Renal cortex interstitium (tissue), 11 donors: ENCODE measurements at regions not wholly inside any gene's neighbourhood (a gene's known extent, or its start where the extent isn't known, plus 50 kb on each side); places are given as distances from the start of the nearest gene placed in this dataset.

Experiments
- DNase-seq, 11 donors: peaks; one replicate each; pipeline ENCODE4 v3.0.0-alpha.2; 2013; ENCODE audit warnings: low read depth in 9 of 11, low spot score in 4 of 11; ENCODE audit errors: extremely low read depth in 1 of 11

- no peak for DNase-seq
Observed at GRCh38 chr9:86675805-86676204, 271.5 kb downstream of the GAS1 start.

DNA sequence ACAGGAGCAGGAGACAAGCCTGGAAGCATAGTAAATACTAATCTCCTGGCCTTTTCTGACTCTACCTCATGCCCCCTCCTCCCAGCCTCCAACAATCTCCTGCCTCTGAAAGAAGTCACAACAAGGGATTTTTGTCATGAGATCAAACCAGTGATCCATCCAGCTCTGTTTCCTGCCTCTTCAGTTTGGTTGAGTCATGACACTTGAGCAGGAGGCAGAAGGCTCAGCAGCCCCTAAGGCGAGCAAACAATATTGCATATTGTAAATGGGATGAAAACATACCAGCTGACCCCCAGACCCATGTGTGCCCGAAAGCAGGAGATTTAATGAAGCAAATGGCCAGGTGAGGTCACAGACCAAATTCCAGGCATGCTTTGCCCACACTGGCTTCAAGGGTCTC lies 272.8 kb downstream of the GAS1 start:
- no peak for DNase-seq

- DNase-seq = peak in 1 of 11 donors; percentile 40
Observed at GRCh38 chr9:86672966-86673365, 274.3 kb downstream of the GAS1 start.

- peak in 2 of 11 donors; percentile 24 to 38 for DNase-seq
Observed at GRCh38 chr9:86672301-86672700, 275.0 kb downstream of the GAS1 start.

- no peak for DNase-seq
Observed at GRCh38 chr9:86671018-86671417, 276.3 kb downstream of the GAS1 start.

DNA sequence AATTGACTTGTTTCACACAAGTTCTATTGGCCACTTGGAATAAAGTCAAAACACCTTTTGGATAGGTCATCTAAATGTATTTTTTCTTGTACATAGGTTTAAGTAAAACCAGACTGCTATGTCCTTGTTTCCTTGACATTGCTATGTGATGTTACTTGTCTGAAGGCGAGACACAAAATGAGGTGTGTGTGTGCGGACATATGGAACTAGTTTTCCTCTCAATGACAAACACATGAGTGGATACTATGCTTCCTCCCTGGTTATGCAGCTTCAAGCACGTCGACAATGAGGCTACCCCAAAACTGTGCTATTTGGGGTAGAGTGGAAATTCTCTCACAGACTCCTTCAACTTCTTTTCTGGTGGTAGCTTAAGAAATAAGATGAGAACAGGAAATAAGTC lies 276.8 kb downstream of the GAS1 start:
- no peak for DNase-seq

GRCh38 chr9:86670076-86670475 lies 277.2 kb downstream of the GAS1 start:
- no peak for DNase-seq

DNA sequence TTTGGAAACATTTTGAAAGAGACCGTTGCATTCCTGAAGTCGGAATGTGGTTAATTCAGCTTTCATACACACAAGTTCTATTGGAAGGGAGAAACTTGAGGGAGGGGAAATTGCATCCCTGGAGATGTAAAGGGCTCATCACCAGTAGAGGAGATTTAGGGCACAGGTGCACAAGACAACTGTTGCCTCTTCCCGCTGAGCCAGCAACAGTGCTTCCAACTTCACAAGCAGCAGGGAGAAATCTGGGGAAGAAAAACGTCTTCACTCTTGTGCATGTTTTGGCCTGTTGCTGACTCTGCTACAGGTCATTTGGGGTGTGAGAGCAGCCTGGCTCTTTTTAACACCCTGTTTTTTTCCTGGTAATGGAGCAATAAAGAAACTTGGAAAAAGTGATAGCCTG lies 277.9 kb downstream of the GAS1 start:
- no peak for DNase-seq

DNA sequence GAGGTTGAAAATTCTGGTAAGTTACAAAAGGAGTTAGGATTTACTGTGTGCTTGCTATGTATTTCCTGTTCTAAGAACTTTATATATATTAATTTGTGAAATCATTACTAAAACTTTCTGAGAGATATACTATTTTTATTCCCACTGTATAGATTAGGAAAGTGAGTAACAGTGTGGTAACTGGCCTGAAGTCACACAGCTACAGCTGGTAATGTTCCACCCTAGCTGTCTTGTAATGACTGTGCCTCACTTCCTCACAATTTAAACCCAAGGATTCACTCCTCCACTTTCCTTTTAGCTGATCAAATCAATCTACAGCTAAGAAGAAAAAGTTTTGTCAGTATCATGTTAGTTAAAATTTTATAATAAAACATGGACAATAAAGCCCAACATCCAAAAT lies 278.8 kb downstream of the GAS1 start:
- DNase-seq = no peak

DNA sequence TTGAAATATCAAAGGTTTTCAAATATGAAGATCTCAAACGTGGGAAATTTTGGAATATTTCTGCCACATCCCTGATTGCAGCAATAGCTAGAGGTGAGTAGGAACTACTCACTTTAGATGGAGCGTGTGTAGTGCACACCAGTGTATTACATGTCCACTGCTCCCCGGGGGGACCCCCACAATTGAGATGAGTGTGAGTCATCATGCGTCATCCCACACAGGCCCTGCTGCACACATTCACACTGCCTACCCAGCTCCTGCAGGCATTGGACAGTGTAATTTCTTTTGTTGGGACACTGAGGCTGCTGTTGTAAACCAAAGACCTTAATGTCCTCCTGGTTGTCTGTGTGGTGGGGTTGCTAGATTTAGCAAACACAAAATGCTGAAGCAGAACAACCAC lies 280.0 kb downstream of the GAS1 start:
- no peak for DNase-seq

DNA sequence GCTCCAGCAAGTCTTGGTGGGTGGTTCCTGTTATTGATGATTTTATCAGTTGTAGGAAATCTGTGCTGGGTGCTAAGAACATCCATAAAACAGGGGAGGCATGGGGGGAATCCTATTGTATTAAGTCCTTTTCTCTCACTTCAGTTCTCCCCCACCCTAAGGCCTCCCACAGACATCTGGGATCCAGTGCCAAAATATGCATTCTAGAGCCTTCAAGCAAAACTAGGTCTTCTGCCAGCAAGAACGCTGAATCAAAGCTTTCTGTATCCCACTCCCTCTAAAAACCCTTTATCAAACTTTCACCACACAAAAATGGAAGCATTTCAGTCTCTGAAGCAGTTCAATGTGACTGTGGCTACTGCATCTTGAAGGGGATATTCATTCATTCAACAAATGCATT lies 281.9 kb downstream of the GAS1 start:
- DNase-seq = no peak

- DNase-seq = no peak
Observed at GRCh38 chr9:86664603-86665002, 282.7 kb downstream of the GAS1 start.

DNA sequence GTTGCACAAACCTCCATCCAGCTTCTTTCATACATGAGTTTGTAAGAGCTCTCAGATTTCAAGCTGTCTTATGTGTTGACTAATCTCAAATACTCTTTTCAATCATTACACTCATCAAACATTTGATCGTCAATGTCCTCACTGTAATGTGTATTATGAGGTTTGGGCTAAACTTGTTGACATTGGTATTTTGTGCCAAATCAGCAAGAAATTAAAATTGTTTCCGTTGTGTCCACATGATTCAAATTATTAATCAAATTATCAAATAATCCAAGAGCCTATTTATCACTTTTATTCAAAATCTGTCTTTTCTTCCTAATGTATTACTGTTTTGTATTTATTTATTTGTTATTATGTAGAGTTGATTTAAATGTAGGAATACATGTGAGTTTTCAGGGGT lies 283.4 kb downstream of the GAS1 start:
- no peak for DNase-seq

DNA sequence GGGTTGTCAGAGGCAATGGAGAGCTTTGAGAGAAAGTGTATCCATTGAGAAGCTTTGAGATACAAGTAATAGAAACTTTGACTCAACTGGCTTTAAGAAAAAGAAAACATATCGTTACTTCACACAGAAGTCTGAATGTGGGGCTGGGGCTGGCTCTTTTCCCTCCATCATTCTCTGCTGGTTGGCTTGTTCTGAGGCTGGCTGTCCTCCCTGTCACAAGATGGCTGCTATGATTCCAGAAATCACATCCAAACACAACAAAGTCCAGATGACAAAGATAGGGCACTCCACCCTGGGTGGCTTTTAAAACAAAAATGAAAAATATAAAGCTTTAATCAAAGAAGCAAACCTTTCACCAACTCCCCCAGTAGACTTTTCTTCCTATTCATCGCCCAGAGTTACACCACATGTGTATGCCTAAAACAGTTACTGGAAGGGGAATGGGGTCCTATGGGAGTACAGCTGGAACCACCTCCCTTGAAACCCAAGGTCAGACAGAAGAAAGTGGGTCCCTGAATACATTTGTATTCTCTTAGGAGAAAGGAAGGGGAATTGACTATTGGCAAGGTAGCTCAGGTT lies 284.3 kb downstream of the GAS1 start:
- DNase-seq = no peak

DNA sequence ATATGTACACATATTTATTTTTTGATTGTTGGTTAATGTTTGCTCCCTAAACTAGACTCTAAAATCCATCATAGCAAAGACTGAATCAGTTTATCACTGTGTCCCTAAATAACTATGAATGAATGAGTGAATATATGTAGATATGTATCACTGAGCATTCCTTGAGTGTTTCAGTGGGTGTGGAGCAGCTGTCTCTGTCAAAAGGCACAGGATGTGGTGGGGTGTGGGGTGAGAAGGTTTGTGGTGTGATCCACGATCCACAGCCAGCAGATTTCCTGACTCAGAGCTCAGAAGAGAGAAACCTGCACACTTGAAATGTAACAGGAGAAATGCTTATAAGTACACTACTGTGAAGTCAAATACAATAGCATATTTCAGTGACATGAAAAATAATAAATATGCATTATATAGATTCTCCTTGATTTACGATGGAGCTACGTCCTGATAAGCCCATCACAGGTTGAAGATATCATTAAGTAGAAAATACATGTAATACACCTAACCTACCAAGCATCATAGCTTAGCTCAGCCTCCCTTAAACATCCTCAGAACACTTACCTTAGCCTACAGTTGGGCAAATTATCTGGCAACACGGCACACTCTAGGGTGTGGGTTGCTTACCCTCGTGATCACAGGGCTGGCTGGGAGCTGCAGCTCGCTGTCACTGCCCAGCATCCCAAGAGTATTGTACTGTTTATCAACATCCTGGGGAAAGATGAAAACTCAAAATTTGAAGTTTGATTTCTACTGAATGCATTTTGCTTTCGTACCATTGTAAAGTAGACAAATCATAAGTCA lies 287.0 kb downstream of the GAS1 start:
- DNase-seq = no peak

DNA sequence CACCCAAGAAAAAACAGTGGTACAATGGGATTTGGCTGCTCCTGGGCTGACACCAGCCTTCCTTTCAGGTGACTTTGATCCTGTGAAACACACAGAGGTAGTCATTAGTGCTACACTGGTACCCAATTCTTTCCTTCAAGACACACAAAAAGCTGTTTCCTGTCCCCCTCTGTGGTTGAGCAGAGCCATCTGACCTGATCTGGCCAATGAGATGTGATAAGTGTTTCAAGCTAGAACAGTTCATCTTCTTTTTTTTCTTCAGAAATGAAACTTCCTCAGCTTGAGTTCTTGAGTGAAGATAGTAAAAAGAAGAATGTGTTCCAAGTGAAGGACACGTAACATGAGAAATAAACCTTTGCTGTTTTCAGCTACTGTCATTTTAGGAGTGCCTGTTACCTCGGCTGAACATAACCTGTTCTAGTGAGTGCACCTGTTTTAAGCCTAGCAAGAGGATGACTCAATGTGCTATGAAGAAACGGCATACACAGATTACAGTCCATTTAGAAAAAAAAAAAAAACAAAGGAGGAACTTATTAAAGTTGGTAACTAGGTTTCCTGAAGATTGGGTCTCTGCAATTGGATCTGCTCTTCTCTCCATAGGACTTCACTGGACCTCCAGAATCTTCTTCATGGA lies 287.8 kb downstream of the GAS1 start:
- DNase-seq = no peak

DNA sequence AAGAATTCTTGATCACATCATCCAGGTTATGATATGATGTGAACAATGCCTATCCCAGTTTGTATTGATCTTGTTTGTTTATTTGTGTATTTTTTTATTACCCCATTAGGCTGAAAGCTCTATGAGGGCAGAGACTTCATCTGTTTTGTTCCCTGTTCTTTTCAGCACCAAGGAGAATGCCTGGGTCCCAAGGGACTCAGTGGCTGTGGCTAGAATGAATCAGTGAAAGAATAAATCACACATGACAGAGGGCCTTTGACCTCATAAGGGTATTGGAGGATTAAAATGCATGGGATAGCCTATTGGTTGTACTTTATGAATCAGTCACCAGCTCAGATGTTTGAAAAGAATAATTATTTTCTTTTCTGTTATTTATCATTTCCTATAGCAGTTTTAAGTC lies 292.2 kb downstream of the GAS1 start:
- no peak for DNase-seq

- no peak for DNase-seq
Observed at GRCh38 chr9:86653466-86653865, 293.8 kb downstream of the GAS1 start.

DNA sequence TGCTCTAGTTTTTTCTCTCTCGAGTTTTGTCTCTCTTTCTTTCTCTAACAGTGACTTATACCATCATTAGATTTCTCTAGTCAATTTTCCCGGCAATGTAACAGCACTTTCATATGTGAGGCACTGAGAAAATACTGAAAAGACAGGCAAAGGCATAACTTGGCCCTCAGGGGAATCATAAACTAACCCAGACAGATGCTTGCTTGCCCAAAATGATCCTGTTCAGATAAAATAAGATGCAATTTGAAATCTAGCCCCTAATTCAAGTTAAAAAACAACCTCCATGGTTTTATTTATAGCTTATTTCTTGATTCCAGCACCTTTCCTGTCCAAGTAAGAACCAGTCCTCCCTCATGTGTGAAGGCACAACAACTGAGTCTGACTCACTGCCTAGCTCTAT lies 294.6 kb downstream of the GAS1 start:
- no peak for DNase-seq

GRCh38 chr9:86649913-86650312 lies 295.7 kb upstream of the TUT7 start:
- DNase-seq = no peak

DNA sequence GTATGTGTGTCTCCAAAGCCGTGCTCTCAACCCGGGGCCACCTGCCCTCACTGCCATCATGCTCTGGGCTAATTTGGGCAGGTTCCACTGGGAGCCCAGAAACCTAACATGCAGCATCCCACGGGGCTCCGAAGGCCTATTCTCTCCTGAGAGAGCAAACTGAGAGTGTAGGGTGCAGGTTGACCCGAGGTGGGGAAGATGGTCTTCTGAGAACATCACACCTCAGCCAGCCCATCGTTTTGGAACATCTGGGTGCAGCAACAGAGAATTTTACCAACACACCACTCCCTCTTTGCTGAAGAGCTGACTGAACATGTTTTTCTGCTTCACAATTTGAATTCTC lies 294.6 kb upstream of the TUT7 start:
- no peak for DNase-seq
